NCI-H69 (cell line): ENCODE measurements at regions not wholly inside any gene's neighbourhood (a gene's known extent, or its start where the extent isn't known, plus 50 kb on each side); places are given as distances from the start of the nearest gene placed in this dataset.
"Not testable (repeated sequence)": the region's sequence is repeated elsewhere in the genome, so short reads cannot be mapped to it uniquely, and the experiment has no call there.

Experiments
- DNase-seq: peaks from one replicate; lab custom pipeline; 2025; lab: John Stamatoyannopoulos, UW

GRCh38 chr6:4460586-4461475, 315.4 kb upstream of the CDYL start:
- DNase-seq, result no peak

DNA sequence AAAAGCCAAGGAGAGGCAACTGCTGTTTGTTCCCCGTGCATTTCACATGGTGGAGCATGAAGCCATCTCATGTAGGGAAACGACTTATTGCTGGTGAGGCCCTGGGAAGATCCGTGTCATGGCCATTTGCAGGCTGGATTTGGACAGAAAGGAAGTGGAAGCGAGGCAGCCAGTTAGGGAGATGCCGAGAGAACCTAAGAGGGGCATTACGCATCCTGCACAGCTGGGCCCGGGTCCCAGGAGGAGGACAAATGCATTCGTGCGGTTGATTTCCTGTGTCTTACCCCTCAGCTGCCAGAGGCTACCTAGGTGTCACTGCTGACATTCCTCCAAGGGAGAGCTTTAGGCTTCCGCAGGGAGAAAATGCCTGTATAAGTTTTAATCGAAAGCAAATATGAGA, 316.2 kb upstream of the CDYL start:
- no peak for DNase-seq

GRCh38 chr6:4459032-4459431, 317.2 kb upstream of the CDYL start:
- peak; percentile 41 for DNase-seq

- DNase-seq, result no peak
Measured at GRCh38 chr6:4451718-4452117, 316.3 kb upstream of the ECI2 start.

DNA sequence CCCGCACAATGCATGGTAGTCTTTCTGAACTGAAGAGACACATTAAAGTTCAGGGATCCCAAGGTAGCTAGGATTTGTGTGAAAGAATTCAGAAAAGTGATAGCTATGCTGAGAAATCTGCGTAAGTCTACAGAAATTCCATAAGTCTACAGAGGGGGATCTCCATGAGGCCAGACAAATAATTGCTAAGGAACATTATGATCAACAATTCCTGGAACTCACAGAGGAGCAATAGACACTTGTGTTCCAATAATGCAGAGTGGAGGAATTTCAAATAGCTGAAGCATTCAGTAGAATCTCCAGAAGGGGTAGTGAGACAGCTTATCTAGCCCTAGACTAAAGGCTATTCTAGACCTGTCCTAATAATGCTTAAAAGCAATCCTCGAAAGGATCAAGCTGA, 315.7 kb upstream of the ECI2 start:
- no peak for DNase-seq

GRCh38 chr6:4450237-4450636, 314.9 kb upstream of the ECI2 start:
- no peak for DNase-seq

GRCh38 chr6:4449409-4449808, 314.0 kb upstream of the ECI2 start:
- no peak for DNase-seq

DNA sequence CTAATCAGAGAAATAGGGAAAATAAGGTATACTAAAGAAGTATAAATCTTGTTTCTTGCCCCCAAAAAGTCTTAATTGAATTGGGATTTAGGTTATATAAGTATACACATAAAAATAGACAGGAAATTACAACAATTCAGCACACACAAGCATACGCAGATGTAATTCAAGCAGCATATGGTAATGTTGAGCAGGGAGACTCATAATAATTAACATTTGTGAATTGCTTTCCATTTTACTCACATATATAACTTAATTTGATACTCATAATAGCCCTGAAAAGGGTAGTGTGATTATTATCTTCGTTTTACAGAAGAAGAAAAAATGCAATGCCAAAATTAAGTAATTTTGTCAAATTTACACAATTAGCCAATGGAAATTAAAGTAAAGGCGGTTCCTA, 313.5 kb upstream of the ECI2 start:
- DNase-seq, result no peak

DNA sequence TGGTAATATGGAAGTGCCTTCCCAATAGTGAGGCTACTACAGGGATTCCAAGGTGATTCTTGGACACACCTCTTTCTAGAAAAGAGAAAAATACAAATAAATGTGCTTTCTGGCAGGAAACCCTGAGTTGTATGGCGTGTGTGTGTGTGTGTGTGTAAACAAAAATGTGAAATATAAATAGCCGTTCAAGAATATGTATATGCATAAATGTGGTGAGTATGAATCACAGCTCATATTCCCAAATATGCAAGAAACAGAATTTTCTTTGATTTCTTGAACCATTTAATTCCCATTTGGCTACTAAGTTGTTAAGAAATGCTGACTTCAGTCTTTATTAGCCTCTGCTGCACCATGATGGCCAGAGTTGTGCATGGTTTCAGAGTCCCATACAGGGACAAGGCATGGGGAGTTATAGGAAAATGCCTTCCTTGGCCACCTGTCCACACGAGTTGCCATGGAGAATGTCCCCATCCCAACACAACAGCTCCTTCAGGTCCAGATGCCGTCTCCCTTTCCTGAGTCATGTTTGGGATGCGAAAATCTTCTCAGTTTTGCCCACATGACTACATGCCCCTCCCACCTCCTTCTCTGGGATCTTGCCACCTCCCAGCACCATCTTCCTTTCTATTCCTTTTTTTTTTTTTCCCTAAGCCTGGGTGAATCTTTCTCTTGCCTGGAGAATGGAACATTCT, 312.4 kb upstream of the ECI2 start:
- no peak for DNase-seq

GRCh38 chr6:4446982-4447381, 311.6 kb upstream of the ECI2 start:
- no peak for DNase-seq

- no peak for DNase-seq
Measured at GRCh38 chr6:4441981-4442434, 306.6 kb upstream of the ECI2 start.

GRCh38 chr6:4439159-4439558, 303.8 kb upstream of the ECI2 start:
- no peak for DNase-seq

DNA sequence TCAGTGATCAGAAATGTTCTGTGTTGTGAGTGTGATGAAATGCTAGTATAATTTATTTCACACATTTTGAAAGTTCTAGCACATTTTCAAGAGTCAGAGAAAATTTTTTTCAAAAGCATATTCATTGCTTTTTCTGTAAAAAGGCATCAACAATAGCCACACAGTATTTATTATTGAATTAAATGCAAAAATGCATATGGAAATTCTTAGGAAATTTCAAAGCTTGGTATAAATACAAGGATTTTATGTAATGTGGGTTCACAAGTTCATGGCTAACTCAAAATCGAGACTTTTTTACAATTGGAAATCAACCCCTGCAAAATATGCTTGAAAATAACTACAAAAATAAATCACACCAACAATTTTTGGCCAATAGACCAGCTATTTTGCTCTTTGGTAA, 302.0 kb upstream of the ECI2 start:
- no peak for DNase-seq

- peak; percentile 30 for DNase-seq
Measured at GRCh38 chr6:4435981-4436445, 300.6 kb upstream of the ECI2 start.

- DNase-seq, result no peak
Measured at GRCh38 chr6:4434655-4435054, 299.3 kb upstream of the ECI2 start.

DNA sequence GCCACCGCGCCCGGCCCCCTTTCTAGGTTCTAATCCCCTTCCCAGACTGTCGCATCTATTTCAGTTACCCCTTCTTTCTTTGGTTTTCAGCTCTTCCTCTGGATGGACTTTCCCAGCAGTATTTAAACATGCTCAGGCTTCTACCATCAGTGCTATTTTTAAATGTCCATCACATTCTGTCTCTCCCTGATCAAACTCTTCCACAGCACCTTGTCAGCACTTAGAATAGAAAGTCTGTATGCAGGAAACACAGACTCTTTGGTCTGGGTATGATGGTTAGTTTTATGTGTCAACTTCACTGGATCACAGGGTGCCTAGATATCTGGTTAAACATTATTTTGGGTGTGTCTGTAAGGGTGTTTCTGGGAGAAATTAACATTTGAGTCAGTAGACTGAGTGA, 297.8 kb upstream of the ECI2 start:
- DNase-seq, result no peak

DNA sequence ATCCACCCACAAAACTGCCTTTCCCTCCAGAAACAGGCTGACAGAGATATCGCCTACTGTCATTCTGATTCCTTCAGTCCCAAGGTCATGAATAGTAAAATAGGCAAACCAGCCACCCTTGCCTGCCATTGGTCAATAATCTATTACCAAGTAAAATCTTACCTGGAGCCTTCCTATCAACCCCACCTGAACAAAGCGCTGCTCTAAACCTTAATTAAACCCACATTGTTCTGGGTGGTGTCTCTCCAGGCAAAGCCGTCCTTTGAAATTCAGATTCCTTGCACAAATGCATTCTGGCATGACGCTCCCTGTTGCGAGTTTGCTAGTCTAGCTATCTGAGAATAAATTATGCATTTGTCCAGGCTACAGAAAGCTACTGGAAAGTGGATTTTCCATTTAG, 291.6 kb upstream of the ECI2 start:
- no peak for DNase-seq

DNA sequence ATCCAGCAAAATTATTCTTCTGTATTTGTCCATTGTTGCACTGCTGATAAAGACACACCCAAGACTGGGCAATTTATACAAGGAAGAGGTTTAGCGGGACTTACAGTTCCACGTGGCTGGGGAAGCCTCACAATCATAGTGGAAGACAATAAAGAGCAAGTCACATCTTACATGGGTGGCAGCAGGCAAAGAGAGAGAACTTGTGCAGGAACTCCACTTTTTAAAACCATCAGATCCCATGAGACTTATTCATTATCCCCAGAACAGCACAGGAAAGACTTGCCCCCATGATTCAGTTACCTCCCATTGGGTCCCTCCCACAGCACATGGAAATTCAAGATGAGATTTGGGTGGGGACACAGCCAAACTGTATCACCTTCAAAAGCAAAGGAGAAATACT, 286.5 kb upstream of the ECI2 start:
- DNase-seq, result no peak

GRCh38 chr6:4420160-4420865, 284.9 kb upstream of the ECI2 start:
- DNase-seq, result no peak

GRCh38 chr6:4415549-4415948, 280.2 kb upstream of the ECI2 start:
- DNase-seq, result no peak

GRCh38 chr6:4414078-4414477, 278.7 kb upstream of the ECI2 start:
- not testable (repeated sequence) for DNase-seq

- no peak for DNase-seq
Measured at GRCh38 chr6:4413073-4413472, 277.7 kb upstream of the ECI2 start.

DNA sequence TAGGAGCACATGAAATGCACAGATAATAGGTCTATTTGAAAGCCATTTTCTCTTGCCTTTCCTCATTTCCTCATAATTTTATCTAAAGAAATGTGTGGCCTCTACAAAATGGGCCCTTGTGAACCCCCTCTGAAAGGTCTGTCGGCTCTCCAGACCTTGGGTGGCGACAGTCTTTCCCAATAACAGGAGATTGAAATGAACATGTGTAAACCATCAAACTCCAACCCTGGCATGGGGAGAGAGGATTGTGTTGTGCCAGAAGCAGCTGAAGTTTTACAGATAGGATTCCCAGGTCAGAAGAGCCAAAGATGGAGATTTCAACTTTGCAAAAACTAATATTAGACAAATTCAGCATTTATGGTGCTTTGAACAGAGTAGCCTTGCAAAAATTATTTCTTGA, 277.1 kb upstream of the ECI2 start:
- DNase-seq, result no peak
